Small intestine (tissue), 7 donors: ENCODE measurements at regions not wholly inside any gene's neighbourhood (a gene's known extent, or its start where the extent isn't known, plus 50 kb on each side); places are given as distances from the start of the nearest gene placed in this dataset.
"Not testable (repeated sequence)": the region's sequence is repeated elsewhere in the genome, so short reads cannot be mapped to it uniquely, and the experiment has no call there.

ENCODE experiments used
- DNase-seq, 2 donors: peaks; one replicate each; pipeline versions ENCODE4 v3.0.0 to v3.0.0-alpha.2; 2013
- FAIRE-seq: peaks from 2 replicates; lab custom pipeline; 2012; peaks lifted over from hg19 to GRCh38; lab: Jason Lieb, UNC
- H3K27ac ChIP-seq, 3 donors: one replicate each; pipeline ENCODE4 v1.5.1; 2013; ENCODE audit warnings: low read length in 2 of 3, mild to moderate bottlenecking in 2 of 3, control low read depth in 1 of 3, inconsistent platforms in 1 of 3, low read depth in 1 of 3, moderate library complexity in 1 of 3
- H3K27me3 ChIP-seq, 3 donors: one replicate each; pipeline ENCODE4 v1.6.1; 2013; ENCODE audit warnings: low read length in 3 of 3, inconsistent platforms in 1 of 3; ENCODE audit not compliant: control insufficient read depth in 3 of 3, insufficient read depth in 3 of 3
- H3K36me3 ChIP-seq, 3 donors: one replicate each; pipeline ENCODE4 v1.6.1; 2013; ENCODE audit warnings: low read length in 3 of 3, inconsistent platforms in 1 of 3, low read depth in 1 of 3, mild to moderate bottlenecking in 1 of 3, moderate library complexity in 1 of 3; ENCODE audit not compliant: control insufficient read depth in 3 of 3, insufficient read depth in 2 of 3
- H3K4me1 ChIP-seq, 3 donors: one replicate each; pipeline ENCODE4 v1.6.1; 2013; ENCODE audit warnings: low read length in 2 of 3, inconsistent platforms in 1 of 3, low read depth in 1 of 3, mild to moderate bottlenecking in 1 of 3, moderate library complexity in 1 of 3; ENCODE audit not compliant: control insufficient read depth in 3 of 3, insufficient read depth in 2 of 3
- H3K4me3 ChIP-seq, 3 donors: one replicate each; pipeline ENCODE4 v1.5.1; 2013; ENCODE audit warnings: low read length in 3 of 3, control low read depth in 1 of 3, inconsistent platforms in 1 of 3, low read depth in 1 of 3, mild to moderate bottlenecking in 1 of 3, moderate library complexity in 1 of 3
- H3K9me3 ChIP-seq, 2 donors: one replicate each; pipeline ENCODE4 v1.6.1; 2013; ENCODE audit warnings: low read depth in 1 of 2, low read length in 1 of 2; ENCODE audit not compliant: control insufficient read depth in 2 of 2, insufficient read depth in 1 of 2
- WGBS, 3 donors: extraction: QIAGEN DNeasy Blood & Tissue Kit; methylation state at CpG; one replicate each; pipeline ENCODE4 v1.1.7; 2013; 5-methylcytosine and 5-hydroxymethylcytosine counted together
- donor health status: healthy with polysubstance abuse.
- donor health status: control.
- donor health status: control.
- donor health status: Bipolar disorder and iron deficiency.
- donor health status: healthy.

DNA sequence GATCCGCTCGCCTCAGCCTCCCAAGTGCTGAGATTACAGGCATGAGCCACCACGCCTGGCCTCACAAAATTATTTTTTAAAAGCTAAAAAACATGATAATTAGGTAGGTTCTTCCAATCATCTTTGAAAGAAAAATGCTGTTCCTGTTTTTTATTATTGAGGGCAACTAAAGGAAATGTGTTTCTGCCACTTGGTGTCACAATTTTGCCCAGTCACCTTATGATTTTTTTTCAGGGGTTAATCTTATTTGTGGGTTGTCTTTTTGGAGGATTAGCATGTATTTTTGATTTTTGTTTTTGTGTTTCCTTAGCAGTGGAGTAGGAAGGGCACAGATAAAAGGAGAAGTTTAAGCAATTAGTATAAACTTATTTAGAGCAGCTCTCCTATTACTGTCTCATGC, 79.8 kb downstream of the PRORP start:
- no peaks in the 10 kb centered on the region for H3K36me3 ChIP-seq
- DNase-seq (no peak), FAIRE-seq (no peak)
- no peaks in the 10 kb centered on the region for H3K4me1 ChIP-seq
- no peak overlapping the region for H3K27ac ChIP-seq
- whole genome bisulfite sequencing, 3 donors = 95 to 98% (median 97%) methylated on average over 3 of the region's 3 CpGs
- no peaks in the 10 kb centered on the region for H3K9me3 ChIP-seq
- H3K4me3 ChIP-seq = no peak overlapping the region
- no peaks in the 10 kb centered on the region for H3K27me3 ChIP-seq

DNA sequence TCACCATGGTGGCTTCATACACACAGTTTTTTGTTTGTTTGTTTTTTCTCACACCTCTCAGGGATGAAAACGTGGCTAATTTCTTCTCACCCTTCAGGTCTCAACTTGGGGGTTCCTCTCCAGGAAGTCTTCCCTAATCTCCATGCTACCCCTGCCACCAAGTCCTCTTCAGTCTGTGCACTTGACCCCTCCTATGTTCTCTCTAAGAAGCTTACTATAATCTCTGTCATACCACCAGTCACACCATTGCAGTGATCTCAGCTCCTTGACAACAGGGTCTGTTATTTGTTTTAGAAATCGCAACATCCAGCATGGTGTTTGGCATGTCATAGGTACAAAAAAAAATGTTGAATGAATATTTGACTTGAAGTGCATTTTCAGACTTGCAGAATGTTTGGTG, 83.4 kb downstream of the PRORP start:
- WGBS, 3 donors = 78 to 90% (median 84%) methylated on average over 2 of the region's 2 CpGs
- Histone ChIP-seq H3K27ac (no peak overlapping the region), H3K27me3 (no peaks in the 10 kb centered on the region), H3K4me3 (no peak overlapping the region), H3K36me3 (no peaks in the 10 kb centered on the region), H3K4me1 (no peaks in the 10 kb centered on the region), H3K9me3 (no peaks in the 10 kb centered on the region)
- no peak for FAIRE-seq
- no peak for DNase-seq

DNA sequence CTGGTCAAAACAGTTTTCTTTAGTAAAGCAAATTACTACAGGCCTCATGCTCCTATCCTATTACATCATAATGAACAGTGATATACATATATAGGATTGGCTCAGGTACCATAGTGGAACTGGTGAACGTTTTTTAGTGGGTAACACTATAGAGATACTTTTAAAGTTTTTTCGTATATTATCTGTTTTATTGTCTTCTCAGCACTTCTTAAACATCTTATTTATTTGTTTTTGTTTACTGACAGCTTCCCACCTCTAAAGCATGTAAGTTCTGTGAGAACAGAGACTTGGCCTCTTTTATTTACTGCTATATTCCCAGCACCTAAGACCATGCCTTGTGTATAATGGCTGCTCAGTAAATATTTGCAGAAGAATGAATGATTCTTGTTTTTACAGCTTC, 81.1 kb upstream of the PSMA6 start:
- no peaks in the 10 kb centered on the region for H3K9me3 ChIP-seq
- no peak for DNase-seq
- H3K4me1 ChIP-seq = no peaks in the 10 kb centered on the region
- H3K36me3 ChIP-seq = no peaks in the 10 kb centered on the region
- H3K27ac ChIP-seq = no peak overlapping the region
- WGBS, 3 donors = 86 to 95% (median 93%) methylated on average over 2 of the region's 2 CpGs
- no peaks in the 10 kb centered on the region for H3K27me3 ChIP-seq
- no peak for FAIRE-seq
- no peak overlapping the region for H3K4me3 ChIP-seq

DNA sequence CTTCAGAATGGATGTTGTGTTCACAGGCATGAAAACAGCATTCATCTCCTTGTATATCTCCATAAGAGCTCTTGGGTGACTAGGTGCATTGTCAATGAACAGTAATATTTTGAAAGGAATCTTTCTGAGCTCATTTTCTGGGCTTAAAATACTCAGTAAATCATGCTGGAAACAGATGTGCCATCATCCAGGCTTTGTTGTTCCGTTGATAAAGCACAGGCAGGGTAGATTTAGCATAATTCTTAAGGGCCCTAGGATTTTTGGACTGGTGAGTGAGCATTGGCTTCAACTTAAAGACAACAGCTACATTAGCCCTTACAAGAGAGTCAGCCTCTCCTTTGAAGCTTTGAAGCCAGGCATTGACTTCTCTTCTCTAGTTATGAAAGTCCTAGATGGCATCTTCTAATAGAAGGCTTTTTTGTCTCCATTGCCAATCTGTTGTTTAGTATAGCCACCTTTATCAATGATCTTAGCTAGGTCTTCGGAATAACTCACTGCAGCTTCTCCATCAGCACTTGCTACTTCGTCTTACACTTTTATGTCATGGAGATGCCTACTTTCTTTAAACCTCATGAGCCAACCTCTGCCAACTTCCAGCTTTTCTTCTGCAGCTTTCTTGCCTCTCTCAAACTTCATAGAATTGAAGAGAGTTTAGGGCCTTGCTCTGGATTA, 79.6 kb upstream of the PSMA6 start:
- Histone ChIP-seq H3K4me3 (no peak overlapping the region), H3K4me1 (no peaks in the 10 kb centered on the region), H3K27me3 (no peaks in the 10 kb centered on the region), H3K9me3 (no peaks in the 10 kb centered on the region), H3K27ac (no peak overlapping the region), H3K36me3 (no peaks in the 10 kb centered on the region)
- 85 to 93% (median 93%) methylated on average over 3 of the region's 3 CpGs for WGBS, 3 donors
- DNase-seq = no peak
- no peak for FAIRE-seq

DNA sequence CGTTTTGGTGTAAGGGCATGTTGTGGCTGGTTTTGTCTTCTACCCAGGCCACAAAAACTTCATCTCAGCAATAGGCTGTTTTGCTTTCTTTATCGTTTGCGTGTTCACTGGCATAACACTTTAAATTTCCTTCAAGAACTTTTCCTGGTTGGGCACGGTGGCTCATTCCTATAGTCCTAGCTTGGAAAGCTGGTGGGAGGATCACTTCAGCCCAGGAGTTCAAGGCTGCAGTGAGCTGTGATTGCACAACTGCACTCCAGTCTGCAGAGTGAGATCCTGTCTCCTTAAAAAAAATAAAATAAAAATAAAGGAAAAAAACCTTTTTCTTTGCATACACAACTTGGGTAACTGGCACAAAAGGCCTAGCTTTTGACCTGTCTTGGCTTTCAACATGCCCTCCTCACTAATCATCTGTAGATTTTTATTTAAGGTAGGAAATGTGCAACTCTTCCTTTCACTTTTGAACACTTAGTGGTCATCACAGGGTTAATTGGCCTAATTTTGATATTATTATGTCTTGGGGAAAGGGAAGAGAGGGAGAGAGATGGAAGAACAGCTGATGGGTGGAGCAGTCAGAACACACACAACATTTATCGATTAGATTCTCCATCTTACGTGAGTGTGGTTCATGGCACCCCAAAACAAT, 78.9 kb upstream of the PSMA6 start:
- Histone ChIP-seq H3K27me3 (no peaks in the 10 kb centered on the region), H3K36me3 (no peaks in the 10 kb centered on the region), H3K4me3 (no peak overlapping the region), H3K9me3 (no peaks in the 10 kb centered on the region), H3K4me1 (no peaks in the 10 kb centered on the region), H3K27ac (no peak overlapping the region)
- WGBS, 3 donors = 87 to 91% (median 91%) methylated on average over 6 of the region's 6 CpGs
- DNase-seq (no peak), FAIRE-seq (no peak)

DNA sequence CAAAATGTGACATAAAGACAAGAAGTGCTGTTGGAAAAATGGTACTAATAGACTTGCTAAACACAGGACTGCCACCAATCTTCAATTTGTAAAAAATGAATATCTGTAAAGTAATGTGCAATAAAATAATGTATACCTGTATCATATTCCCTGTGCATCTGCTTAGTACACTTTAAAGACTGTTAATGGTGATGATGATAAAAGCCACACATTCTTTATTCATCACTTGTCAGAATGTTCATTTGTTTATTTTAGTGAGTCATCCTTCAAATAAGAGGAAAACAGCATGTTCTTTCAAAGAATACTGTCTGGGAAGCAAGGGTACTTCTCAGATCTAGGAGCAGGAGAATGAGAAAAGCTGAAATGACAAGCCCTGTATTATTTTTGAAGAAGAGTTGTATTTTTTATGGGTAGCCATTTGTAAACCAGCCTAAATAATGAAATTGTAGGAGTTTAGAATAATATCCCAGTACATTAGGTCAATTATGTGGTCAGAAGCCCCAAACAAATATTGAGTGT, 78.3 kb upstream of the PSMA6 start:
- DNase-seq = no peak
- no peak overlapping the region for H3K4me3 ChIP-seq
- peaks cover 0 to under 1% (median 0%) of the 10 kb centered on the region in 3 donors for H3K36me3 ChIP-seq
- no peak overlapping the region for H3K27ac ChIP-seq
- no peaks in the 10 kb centered on the region for H3K27me3 ChIP-seq
- H3K9me3 ChIP-seq = no peaks in the 10 kb centered on the region
- FAIRE-seq = no peak
- H3K4me1 ChIP-seq = no peaks in the 10 kb centered on the region

DNA sequence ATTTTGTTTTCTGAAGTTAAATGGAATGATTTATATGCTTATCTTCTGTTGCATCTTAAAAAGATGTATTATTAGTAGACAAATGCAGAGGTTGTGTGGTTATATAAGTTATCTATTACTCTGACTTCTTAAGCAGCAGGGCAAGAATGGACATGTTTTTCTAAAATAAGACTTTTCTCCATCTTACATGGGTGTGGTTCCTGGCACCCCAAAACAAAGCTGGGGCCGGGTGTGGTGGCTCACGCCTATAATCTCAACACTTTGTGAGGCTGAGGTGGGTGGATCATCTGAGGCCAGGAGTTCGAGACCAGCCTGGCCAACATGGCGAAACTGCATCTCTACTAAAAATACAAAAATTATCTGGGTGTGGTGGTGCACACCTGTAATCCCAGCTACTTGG, 77.8 kb upstream of the PSMA6 start:
- not testable (repeated sequence) for H3K4me3 ChIP-seq, FAIRE-seq, H3K9me3 ChIP-seq, H3K36me3 ChIP-seq, H3K27me3 ChIP-seq, DNase-seq, H3K4me1 ChIP-seq, H3K27ac ChIP-seq
- 81 to 88% (median 87%) methylated on average over 4 of the region's 4 CpGs for WGBS, 3 donors

DNA sequence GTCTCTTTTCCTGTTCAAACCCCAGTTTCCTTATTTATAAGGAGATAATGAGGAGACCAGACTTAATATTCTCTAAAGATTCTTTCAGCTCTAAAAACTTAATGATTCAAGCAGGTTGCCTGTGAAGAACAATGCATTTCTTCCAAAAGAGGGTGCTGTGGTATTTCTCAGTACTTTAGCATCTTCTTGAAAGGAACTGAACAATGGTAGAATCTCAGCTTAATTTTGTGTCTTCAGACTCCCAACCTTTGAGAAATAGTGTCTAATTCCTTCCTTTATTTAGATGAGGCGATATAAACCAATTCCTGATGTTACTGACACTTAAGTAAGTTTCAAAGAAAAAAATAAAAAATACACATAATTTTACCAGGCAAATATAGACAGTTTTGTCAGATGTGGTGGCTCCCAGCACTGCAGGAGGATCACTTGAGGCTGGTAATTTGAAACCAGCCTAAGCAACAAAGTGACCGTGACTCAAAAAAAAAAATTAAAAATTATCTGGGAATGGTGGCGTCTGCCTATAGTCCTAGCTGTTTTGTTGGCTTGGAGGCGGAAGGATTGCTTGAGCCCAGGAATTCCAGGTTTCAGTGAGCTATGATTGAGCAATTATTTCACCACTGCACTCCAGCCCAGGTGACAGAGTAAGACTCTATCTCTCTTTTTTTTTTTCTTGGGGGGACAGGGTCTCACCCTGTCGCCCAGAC, 76.9 kb upstream of the PSMA6 start:
- peak; percentile 35 to 40 for DNase-seq
- no peak overlapping the region for H3K27ac ChIP-seq
- FAIRE-seq = no peak
- H3K27me3 ChIP-seq = no peaks in the 10 kb centered on the region
- 81 to 93% (median 93%) methylated on average over 5 of the region's 5 CpGs for WGBS, 3 donors
- no peaks in the 10 kb centered on the region for H3K9me3 ChIP-seq
- no peak overlapping the region for H3K4me3 ChIP-seq
- H3K4me1 ChIP-seq = no peaks in the 10 kb centered on the region
- H3K36me3 ChIP-seq = peaks cover 0 to 3% (median 2%) of the 10 kb centered on the region in 3 donors
